GM23338 (cell line): ENCODE measurements at regions not wholly inside any gene's neighbourhood (a gene's known extent, or its start where the extent isn't known, plus 50 kb on each side); places are given as distances from the start of the nearest gene placed in this dataset.

ENCODE experiments used
- CREB1 ChIP-seq: fragments of 250-450 bp; sonication (Bioruptor Pico); IDR thresholded peaks from 2 replicates; pipeline ENCODE4 v1.5.0; 2020; ENCODE audit warnings: low read depth, mild to moderate bottlenecking, moderate library complexity
- CTCF ChIP-seq, 2 experiments: fragments of 200-600 bp in 1 of 2; sonication (generic) in 1 of 2; conservative IDR thresholded peaks; 2 replicates each; pipeline versions ENCODE4 v1.5.1 to v1.6.1; 2016 to 2017; ENCODE audit warnings: antibody characterized with exemption in 2 of 2, low read depth in 2 of 2, mild to moderate bottlenecking in 2 of 2, moderate library complexity in 1 of 2
- EZH2 ChIP-seq: fragments of 200-600 bp; sonication (generic); IDR thresholded peaks from one replicate; pipeline ENCODE4 v1.8.0; 2017; ENCODE audit warnings: antibody characterized with exemption, mild to moderate bottlenecking, low read depth; ENCODE audit not compliant: unreplicated experiment
- EZH2phosphoT487 ChIP-seq: fragments of 200-600 bp; sonication (generic); IDR thresholded peaks from one replicate; pipeline ENCODE4 v1.8.1; 2018; ENCODE audit warnings: antibody characterized with exemption; ENCODE audit not compliant: unreplicated experiment
- NANOG ChIP-seq: IDR thresholded peaks from 2 replicates; pipeline ENCODE4 v1.6.1; 2016; ENCODE audit warnings: antibody characterized with exemption, borderline replicate concordance
- POLR2AphosphoS5 ChIP-seq: IDR thresholded peaks from 2 replicates; pipeline ENCODE4 v1.6.1; 2016; ENCODE audit warnings: antibody characterized with exemption, low read depth
- REST ChIP-seq: IDR thresholded peaks from one replicate; pipeline ENCODE4 v1.6.1; 2018; ENCODE audit warnings: antibody characterized with exemption; ENCODE audit not compliant: unreplicated experiment
- STAT1 ChIP-seq: IDR thresholded peaks from one replicate; pipeline ENCODE4 v1.6.1; 2016; ENCODE audit warnings: antibody characterized with exemption; ENCODE audit not compliant: unreplicated experiment
- ZNF462 ChIP-seq: fragments of 250-450 bp; sonication (Bioruptor Pico); IDR thresholded peaks from 2 replicates; pipeline ENCODE4 v1.5.0; 2020; ENCODE audit warnings: mild to moderate bottlenecking, moderate library complexity

GRCh38 chr11:31861011-31861410, 49.9 kb upstream of the PAX6 start:
- TF ChIP-seq CTCF (conservative IDR thresholded peaks at IDR 0.05; ENCODE audit: low read depth in 2 of 2), result no peak
- TF ChIP-seq CREB1, result no peak
- no peak for TF ChIP-seq POLR2AphosphoS5
- TF ChIP-seq EZH2, result no peak
- TF ChIP-seq NANOG, result no peak
- TF ChIP-seq REST, result no peak
- TF ChIP-seq ZNF462, result no peak
- TF ChIP-seq EZH2phosphoT487, result no peak
- TF ChIP-seq STAT1, result no peak
